ENCODE measurements at regions not wholly inside any gene's neighbourhood (a gene's known extent, or its start where the extent isn't known, plus 50 kb on each side); places are given as distances from the start of the nearest gene placed in this dataset.
"Not testable (repeated sequence)": the region's sequence is repeated elsewhere in the genome, so short reads cannot be mapped to it uniquely, and the experiment has no call there.

GRCh38 chr5:163794993-163795392, 289.6 kb downstream of the MAT2B start:
- no peak for DNase-seq

DNA sequence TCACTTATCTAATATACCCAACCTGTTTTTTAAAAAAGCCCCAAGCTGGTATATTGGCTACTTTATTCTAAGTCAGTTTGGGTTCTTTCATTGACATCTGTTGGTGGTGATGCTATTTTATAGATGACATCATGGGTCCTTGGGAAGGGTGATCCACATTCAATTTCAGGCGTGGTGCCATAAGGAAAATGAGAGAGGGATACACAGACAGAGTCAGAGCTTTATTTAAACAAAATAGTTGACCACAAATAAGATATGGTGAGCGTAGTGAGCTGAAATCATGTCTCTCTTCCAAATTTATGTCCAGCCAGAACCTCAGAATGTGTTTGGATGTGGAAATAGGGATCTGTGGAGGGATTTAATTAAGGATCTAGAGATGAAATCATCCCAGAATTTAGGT, 302.4 kb downstream of the MAT2B start:
- no peak for DNase-seq

GRCh38 chr5:163809473-163809872, 304.1 kb downstream of the MAT2B start:
- DNase-seq: no peak

DNA sequence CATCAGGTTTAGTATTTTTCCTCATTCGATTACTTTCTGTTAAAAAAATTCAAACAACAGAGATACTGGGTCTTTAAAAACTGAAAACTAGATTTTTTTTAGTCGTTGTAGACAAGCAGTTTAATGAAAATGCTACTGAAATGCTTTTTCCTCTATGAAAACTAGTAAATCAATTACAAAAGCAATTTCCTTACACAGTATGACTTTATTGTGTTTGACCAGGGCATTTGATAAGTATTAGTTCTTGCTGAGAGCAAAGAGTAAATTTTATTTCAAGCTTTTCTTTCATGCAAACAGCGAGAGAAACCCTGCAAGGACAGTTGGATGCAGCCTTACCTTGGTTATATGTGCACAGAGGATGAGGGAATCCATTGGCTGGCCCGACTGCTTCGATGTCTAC, 308.5 kb downstream of the MAT2B start:
- DNase-seq: no peak

GRCh38 chr5:163815240-163815791, 309.9 kb downstream of the MAT2B start:
- no peak for DNase-seq

DNA sequence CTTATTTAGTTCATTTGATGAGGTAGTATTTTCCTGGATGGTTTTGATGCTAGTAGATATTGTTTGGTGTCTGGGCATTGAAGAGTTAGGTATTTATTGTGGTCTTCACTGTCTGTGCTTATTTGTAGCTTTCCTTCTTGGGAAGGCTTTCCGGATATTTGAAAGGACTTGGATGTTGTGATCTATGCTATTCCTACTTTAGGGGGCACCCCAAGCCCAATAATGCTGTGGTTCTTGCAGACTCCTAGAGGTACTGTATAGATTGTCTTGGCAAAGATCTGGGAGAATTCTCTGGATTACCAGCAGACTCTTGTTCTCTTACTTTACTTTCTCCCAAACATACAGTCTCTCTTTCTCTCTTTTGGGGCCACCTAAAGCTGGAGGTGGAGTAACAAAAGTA, 315.7 kb downstream of the MAT2B start:
- DNase-seq: no peak

DNA sequence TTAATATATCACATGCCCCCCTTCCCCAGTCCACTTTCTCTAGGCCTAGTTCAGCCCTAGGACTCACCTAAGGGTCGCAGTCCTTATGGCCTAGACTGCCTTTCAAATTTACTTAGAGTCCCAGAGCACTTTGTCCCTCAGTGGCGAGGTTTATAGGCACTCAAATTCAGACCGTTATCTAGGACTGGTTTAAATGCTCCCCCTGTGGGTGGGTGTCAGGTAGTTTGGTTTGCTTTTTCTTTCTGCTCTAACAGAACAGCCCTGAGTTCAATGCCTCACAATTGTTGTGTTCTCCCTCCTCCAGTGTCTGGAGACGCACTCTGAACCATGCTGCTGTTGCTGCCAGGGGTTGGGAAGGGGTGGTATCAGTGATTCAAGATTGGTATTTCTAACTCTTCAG, 317.1 kb downstream of the MAT2B start:
- DNase-seq: no peak

DNA sequence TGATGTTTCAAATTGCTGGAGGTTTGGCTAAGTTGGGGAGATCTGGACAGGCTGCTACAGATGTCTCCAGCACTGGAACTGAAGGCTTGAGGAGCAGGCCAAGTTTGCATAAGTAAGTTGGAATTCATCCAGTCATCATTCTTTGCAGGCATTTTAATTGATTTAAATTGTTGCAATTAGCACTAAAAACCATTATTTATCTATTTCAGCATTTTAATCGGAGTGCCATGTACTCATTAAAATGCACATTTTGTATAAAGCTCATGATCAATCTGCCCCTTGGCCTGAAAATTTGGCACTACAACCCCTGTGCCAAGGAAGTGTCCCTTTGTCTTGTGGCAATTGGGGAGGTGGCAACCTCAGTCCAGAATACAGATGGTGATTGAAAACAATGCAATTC, 320.2 kb downstream of the MAT2B start:
- DNase-seq: no peak

DNA sequence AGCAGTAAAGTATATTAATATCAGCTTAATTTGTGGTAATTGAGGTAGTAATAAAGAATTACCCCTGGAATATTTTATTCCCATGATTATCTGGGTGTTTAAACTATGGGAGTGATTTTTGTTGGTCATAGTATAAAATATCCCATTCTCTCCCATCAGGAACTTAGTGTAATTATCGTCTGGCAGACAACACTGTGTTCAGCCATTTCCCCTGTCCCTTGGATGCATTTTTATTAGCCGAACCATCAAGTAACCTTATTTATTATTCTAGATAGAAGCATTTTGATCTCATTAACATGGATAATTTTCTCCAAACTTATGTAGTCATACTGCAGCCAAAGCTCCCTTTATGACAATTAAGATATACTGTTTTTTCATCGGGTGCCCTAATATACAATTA, 320.8 kb downstream of the MAT2B start:
- DNase-seq: no peak

- no peak for DNase-seq
Measured at GRCh38 chr5:163832155-163832554, 326.7 kb downstream of the MAT2B start.

GRCh38 chr5:163838738-163839137, 333.3 kb downstream of the MAT2B start:
- DNase-seq: no peak

GRCh38 chr5:163846512-163846911, 341.1 kb downstream of the MAT2B start:
- no peak for DNase-seq

GRCh38 chr5:163855754-163856153, 350.3 kb downstream of the MAT2B start:
- no peak for DNase-seq

- no peak for DNase-seq
Measured at GRCh38 chr5:163861670-163862069, 356.3 kb downstream of the MAT2B start.

DNA sequence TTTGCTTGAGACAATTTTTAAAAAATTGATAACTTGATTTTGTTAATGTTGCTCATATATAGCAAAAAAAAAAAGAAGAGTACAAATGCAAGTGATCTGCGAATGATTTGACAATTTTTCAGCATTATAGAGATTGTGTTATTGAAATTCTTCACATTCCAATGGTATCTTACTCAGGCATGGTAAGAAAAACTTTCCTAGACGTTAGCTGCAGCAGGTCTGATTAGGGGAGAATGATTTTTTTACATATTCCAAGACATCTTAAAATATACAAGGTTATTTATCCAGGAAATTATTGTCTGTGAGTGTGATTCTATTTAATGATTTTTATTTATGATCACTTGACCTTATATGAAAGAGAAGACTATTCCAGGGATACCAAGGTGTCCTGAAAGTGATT, 361.9 kb downstream of the MAT2B start:
- no peak for DNase-seq

GRCh38 chr5:163867738-163868137, 362.3 kb downstream of the MAT2B start:
- DNase-seq: no peak

DNA sequence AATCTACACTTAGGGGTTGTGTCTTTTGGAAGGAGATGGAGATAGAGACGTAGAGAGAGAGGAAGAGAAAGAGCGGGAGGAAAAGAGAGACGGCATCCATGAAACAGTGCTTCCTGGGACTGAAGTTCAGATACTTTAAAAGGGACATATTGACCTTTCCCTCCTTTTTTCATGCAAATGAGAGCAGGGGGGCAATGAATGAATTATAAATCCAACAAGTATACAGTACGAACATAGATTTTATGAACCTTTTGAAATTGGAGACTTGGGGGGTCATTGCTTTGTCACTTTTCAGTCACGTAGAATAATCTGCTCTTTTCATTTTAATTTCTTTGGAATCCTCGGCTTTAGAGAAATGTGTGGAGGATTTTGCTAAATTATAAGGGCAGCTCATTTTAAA, 364.2 kb downstream of the MAT2B start:
- no peak for DNase-seq

- DNase-seq: no peak
Measured at GRCh38 chr5:163870441-163870840, 365.0 kb downstream of the MAT2B start.

GRCh38 chr5:163874431-163874830, 369.0 kb downstream of the MAT2B start:
- DNase-seq: no peak

GRCh38 chr5:163874912-163875311, 369.5 kb downstream of the MAT2B start:
- DNase-seq: not testable (repeated sequence)

GRCh38 chr5:163877865-163878264, 372.4 kb downstream of the MAT2B start:
- DNase-seq: no peak

GRCh38 chr5:163878490-163878889, 373.1 kb downstream of the MAT2B start:
- no peak for DNase-seq

- no peak for DNase-seq
Measured at GRCh38 chr5:163880302-163880701, 374.9 kb downstream of the MAT2B start.

GRCh38 chr5:163885117-163885516, 379.7 kb downstream of the MAT2B start:
- DNase-seq: no peak

- DNase-seq: no peak
Measured at GRCh38 chr5:163887854-163888253, 382.4 kb downstream of the MAT2B start.

GRCh38 chr5:163888366-163888765, 382.9 kb downstream of the MAT2B start:
- no peak for DNase-seq

Data from CD4-positive, alpha-beta T cell treated with Interleukin-6 for 4 hours (primary cell).